OCI-LY1 (cell line): ENCODE measurements at regions not wholly inside any gene's neighbourhood (a gene's known extent, or its start where the extent isn't known, plus 50 kb on each side); places are given as distances from the start of the nearest gene placed in this dataset.

Experiments used
- H2AFZ ChIP-seq: fragments of 200-600 bp; sonication (generic), shearing (Covaris generic); 2 replicates; pipeline ENCODE4 v1.6.0; 2014; ENCODE audit warnings: antibody characterized with exemption, mild to moderate bottlenecking, low read length
- H3F3A ChIP-seq: fragments of 200-600 bp; sonication (generic), shearing (Covaris generic); 2 replicates; pipeline ENCODE4 v1.6.0; 2014; ENCODE audit warnings: mild to moderate bottlenecking, antibody characterized with exemption, low read length, moderate library complexity; ENCODE audit not compliant: insufficient read depth
- H3K27ac ChIP-seq: fragments of 200-600 bp; sonication (generic); 2 replicates; pipeline ENCODE4 v1.5.1; 2014; ENCODE audit warnings: low read length, mixed run types, mild to moderate bottlenecking, low read depth; ENCODE audit not compliant: poor library complexity, severe bottlenecking
- H3K27me3 ChIP-seq: fragments of 200-600 bp; sonication (generic); 2 replicates; pipeline ENCODE4 v1.6.0; 2014; ENCODE audit warnings: antibody characterized with exemption, mild to moderate bottlenecking, low read length, moderate library complexity; ENCODE audit not compliant: insufficient read depth
- H3K36me3 ChIP-seq: fragments of 200-600 bp; sonication (generic); 2 replicates; pipeline ENCODE4 v1.6.1; 2014; ENCODE audit warnings: mild to moderate bottlenecking, antibody characterized with exemption, low read length, moderate library complexity, mixed read lengths; ENCODE audit not compliant: insufficient read depth
- H3K4me1 ChIP-seq: fragments of 200-600 bp; sonication (generic); 2 replicates; pipeline ENCODE4 v1.5.1; 2014; ENCODE audit warnings: mild to moderate bottlenecking, low read length, moderate library complexity; ENCODE audit not compliant: insufficient read depth, severe bottlenecking
- H3K4me2 ChIP-seq: fragments of 200-600 bp; sonication (generic), shearing (Covaris generic); 2 replicates; pipeline ENCODE4 v1.6.1; 2014; ENCODE audit warnings: low read length
- H3K4me3 ChIP-seq: fragments of 200-600 bp; sonication (generic); 2 replicates; pipeline ENCODE4 v1.5.1; 2014; ENCODE audit warnings: low read length, low read depth, mild to moderate bottlenecking, mixed read lengths; ENCODE audit not compliant: poor library complexity, severe bottlenecking
- H3K79me2 ChIP-seq: fragments of 200-600 bp; shearing (Covaris generic); 2 replicates; pipeline ENCODE4 v1.6.1; 2016; ENCODE audit warnings: mixed run types, low read length, mixed read lengths; ENCODE audit not compliant: insufficient read depth
- H3K9ac ChIP-seq: fragments of 200-600 bp; sonication (generic), shearing (Covaris generic); 2 replicates; pipeline ENCODE4 v1.6.1; 2014; ENCODE audit warnings: mild to moderate bottlenecking, low read length, mixed read lengths
- H3K9me2 ChIP-seq: fragments of 200-600 bp; sonication (generic), shearing (Covaris generic); 2 replicates; pipeline ENCODE4 v1.6.1; 2014; ENCODE audit warnings: low read depth, mild to moderate bottlenecking, low read length, mixed read lengths
- H3K9me3 ChIP-seq: fragments of 200-600 bp; shearing (Covaris generic); 2 replicates; pipeline ENCODE4 v1.6.1; 2014; ENCODE audit warnings: low read length, mixed read lengths
- H4K20me1 ChIP-seq: fragments of 200-600 bp; sonication (generic), shearing (Covaris generic); 2 replicates; pipeline ENCODE4 v1.6.0; 2016; ENCODE audit warnings: mild to moderate bottlenecking, low read length; ENCODE audit not compliant: insufficient read depth
- CTCF ChIP-seq: fragments of 200-600 bp; sonication (generic), shearing (Covaris generic); IDR thresholded peaks from 2 replicates; pipeline ENCODE4 v1.5.1; 2017; ENCODE audit warnings: mild to moderate bottlenecking, antibody characterized with exemption, low read length, moderate library complexity, mixed read lengths
- EZH2 ChIP-seq: fragments of 200-600 bp; sonication (generic), shearing (Covaris generic); IDR thresholded peaks from 2 replicates; pipeline ENCODE4 v1.8.0; 2017; ENCODE audit warnings: borderline replicate concordance, mixed run types, mild to moderate bottlenecking, antibody characterized with exemption, low read length, moderate library complexity, mixed read lengths

GRCh38 chr2:12835733-12836132 is 119.0 kb downstream of the TRIB2 start:
- H2AFZ ChIP-seq, result no peak overlapping the region
- H3F3A ChIP-seq, result no peaks in the 10 kb centered on the region
- no peak overlapping the region for H3K4me2 ChIP-seq
- no peaks in the 10 kb centered on the region for H4K20me1 ChIP-seq
- H3K9me2 ChIP-seq, result no peaks in the 10 kb centered on the region
- H3K4me1 ChIP-seq, result no peaks in the 10 kb centered on the region
- TF ChIP-seq EZH2, result no peak
- H3K4me3 ChIP-seq, result no peak overlapping the region
- no peaks in the 10 kb centered on the region for H3K9me3 ChIP-seq
- H3K9ac ChIP-seq, result no peak overlapping the region
- no peaks in the 10 kb centered on the region for H3K36me3 ChIP-seq
- H3K27me3 ChIP-seq, result no peaks in the 10 kb centered on the region
- H3K27ac ChIP-seq, result no peak overlapping the region
- H3K79me2 ChIP-seq, result no peaks in the 10 kb centered on the region

GRCh38 chr2:12839339-12839738 is 122.6 kb downstream of the TRIB2 start:
- Histone ChIP-seq H3K4me1 (no peaks in the 10 kb centered on the region), H3K9me3 (no peaks in the 10 kb centered on the region), H2AFZ (no peak overlapping the region)

GRCh38 chr2:12841021-12841420 is 124.3 kb downstream of the TRIB2 start:
- Histone ChIP-seq H4K20me1 (no peaks in the 10 kb centered on the region), H3K9me3 (no peaks in the 10 kb centered on the region), H3K9ac (no peak overlapping the region), H3K4me3 (no peak overlapping the region), H3K4me2 (no peak overlapping the region), H2AFZ (no peak overlapping the region), H3K79me2 (no peaks in the 10 kb centered on the region), H3K36me3 (no peaks in the 10 kb centered on the region), H3K9me2 (no peaks in the 10 kb centered on the region), H3K4me1 (no peaks in the 10 kb centered on the region), H3K27me3 (no peaks in the 10 kb centered on the region), H3K27ac (no peak overlapping the region), H3F3A (no peaks in the 10 kb centered on the region)
- no peak for TF ChIP-seq CTCF
- TF ChIP-seq EZH2, result no peak

More at GRCh38 chr2:12839339-12839738, 122.6 kb downstream of the TRIB2 start:
- Histone ChIP-seq H3K27me3 (no peaks in the 10 kb centered on the region), H3K27ac (no peak overlapping the region), H3K9me2 (no peaks in the 10 kb centered on the region), H3K4me2 (no peak overlapping the region), H3K4me3 (no peak overlapping the region), H3K79me2 (no peaks in the 10 kb centered on the region), H3K36me3 (no peaks in the 10 kb centered on the region), H4K20me1 (no peaks in the 10 kb centered on the region), H3F3A (no peaks in the 10 kb centered on the region), H3K9ac (no peak overlapping the region)
- TF ChIP-seq CTCF (no peak), EZH2 (no peak)

- Histone ChIP-seq H3K9me2 (no peaks in the 10 kb centered on the region), H3K79me2 (no peaks in the 10 kb centered on the region), H3K36me3 (no peaks in the 10 kb centered on the region), H3F3A (no peaks in the 10 kb centered on the region), H3K27ac (no peak overlapping the region), H3K9ac (no peak overlapping the region), H3K4me1 (no peaks in the 10 kb centered on the region), H3K4me3 (no peak overlapping the region), H2AFZ (no peak overlapping the region), H3K9me3 (no peaks in the 10 kb centered on the region), H3K4me2 (no peak overlapping the region), H4K20me1 (no peaks in the 10 kb centered on the region), H3K27me3 (no peaks in the 10 kb centered on the region)
- TF ChIP-seq CTCF (no peak), EZH2 (no peak)
Observed at GRCh38 chr2:12842917-12843316, 126.2 kb downstream of the TRIB2 start.
